ENCODE measurements at regions not wholly inside any gene's neighbourhood (a gene's known extent, or its start where the extent isn't known, plus 50 kb on each side); places are given as distances from the start of the nearest gene placed in this dataset.

- no peak overlapping the region for H3K4me3 ChIP-seq (ENCODE audit: low read depth, poor library complexity, severe bottlenecking)
- intact Hi-C loops (cut with DNase I; ENCODE audit: low total_unique reads) = no loop called here
- TF ChIP-seq POLR2A (IDR thresholded peaks at IDR 0.05) (no peak), CTCF (IDR thresholded peaks at IDR 0.05) (no peak)
- WGBS, 2 donors = 78 to 79% methylated on average over 1 of the region's 1 CpG
- DNase-seq (ENCODE audit: low spot score in 2 of 2) = no peak
Observed at GRCh38 chr14:30385925-30386324, 173.0 kb upstream of the G2E3 start.

GRCh38 chr14:30387871-30388270 lies 171.1 kb upstream of the G2E3 start:
- H3K4me3 ChIP-seq (ENCODE audit: low read depth, poor library complexity, severe bottlenecking) = no peak overlapping the region
- intact Hi-C loops (cut with DNase I; ENCODE audit: low total_unique reads) = no loop called here
- 66 to 72% methylated on average over 3 of the region's 3 CpGs for WGBS, 2 donors
- no peak for DNase-seq (ENCODE audit: low spot score in 2 of 2)
- TF ChIP-seq CTCF (IDR thresholded peaks at IDR 0.05) (no peak), POLR2A (IDR thresholded peaks at IDR 0.05) (no peak)

GRCh38 chr14:30389134-30389876 lies 169.7 kb upstream of the G2E3 start:
- TF ChIP-seq CTCF (IDR thresholded peaks at IDR 0.05) (no peak), POLR2A (IDR thresholded peaks at IDR 0.05) (no peak)
- peak in 1 of 2 donors; percentile 25 for DNase-seq (ENCODE audit: low spot score in 2 of 2)
- intact Hi-C loops (cut with DNase I; ENCODE audit: low total_unique reads) = no loop called here
- 51 to 52% methylated on average over 6 of the region's 6 CpGs for WGBS, 2 donors
- no peak overlapping the region for H3K4me3 ChIP-seq (ENCODE audit: low read depth, poor library complexity, severe bottlenecking)

- H3K4me3 ChIP-seq (ENCODE audit: low read depth, poor library complexity, severe bottlenecking) = no peak overlapping the region
- DNase-seq (ENCODE audit: low spot score in 2 of 2) = no peak
- no peak for TF ChIP-seq POLR2A (IDR thresholded peaks at IDR 0.05)
- no peak for TF ChIP-seq CTCF (IDR thresholded peaks at IDR 0.05)
- WGBS, 2 donors = 20 to 30% methylated on average over 4 of the region's 4 CpGs
- intact Hi-C loops (cut with DNase I; ENCODE audit: low total_unique reads) = no loop called here
Observed at GRCh38 chr14:30389877-30390385, 169.0 kb upstream of the G2E3 start.

- H3K4me3 ChIP-seq (ENCODE audit: low read depth, poor library complexity, severe bottlenecking) = no peak overlapping the region
- TF ChIP-seq CTCF (IDR thresholded peaks at IDR 0.05) (no peak), POLR2A (IDR thresholded peaks at IDR 0.05) (no peak)
- intact Hi-C loops (cut with DNase I; ENCODE audit: low total_unique reads) = no loop called here
- DNase-seq (ENCODE audit: low spot score in 2 of 2) = no peak
- WGBS, 2 donors = 75 to 88% methylated on average over 1 of the region's 1 CpG
Observed at GRCh38 chr14:30395065-30395464, 163.9 kb upstream of the G2E3 start.

- TF ChIP-seq CTCF (IDR thresholded peaks at IDR 0.05) (no peak), POLR2A (IDR thresholded peaks at IDR 0.05) (no peak)
- intact Hi-C loops (cut with DNase I; ENCODE audit: low total_unique reads) = no loop called here
- DNase-seq (ENCODE audit: low spot score in 2 of 2) = no peak
- H3K4me3 ChIP-seq (ENCODE audit: low read depth, poor library complexity, severe bottlenecking) = no peak overlapping the region
Observed at GRCh38 chr14:30402846-30403245, 156.1 kb upstream of the G2E3 start.

Measured in lower leg skin (tissue), 4 donors.